Activated effector memory CD4-positive, alpha-beta T cell treated with anti-CD3 and anti-CD28 coated beads, Interleukin-2, amount 50 U/mL, for 16 hours (primary cell): ENCODE measurements at regions not wholly inside any gene's neighbourhood (a gene's known extent, or its start where the extent isn't known, plus 50 kb on each side); places are given as distances from the start of the nearest gene placed in this dataset.

ENCODE experiments used
- DNase-seq: peaks from one replicate; pipeline ENCODE4 v3.0.0-alpha.2; 2020

GRCh38 chr10:8726779-8727084, 672.2 kb downstream of the GATA3 start:
- DNase-seq: no peak

GRCh38 chr10:8731121-8732095, 676.9 kb downstream of the GATA3 start:
- DNase-seq: no peak

GRCh38 chr10:8738987-8739386, 684.5 kb downstream of the GATA3 start:
- no peak for DNase-seq

GRCh38 chr10:8752146-8752843, 697.8 kb downstream of the GATA3 start:
- DNase-seq: no peak

GRCh38 chr10:8758029-8758428, 703.5 kb downstream of the GATA3 start:
- DNase-seq: no peak

- no peak for DNase-seq
These were observed 712.4 kb downstream of the GATA3 start for GRCh38 chr10:8766899-8767298.

GRCh38 chr10:8767591-8767990, 713.1 kb downstream of the GATA3 start:
- DNase-seq: no peak

DNA sequence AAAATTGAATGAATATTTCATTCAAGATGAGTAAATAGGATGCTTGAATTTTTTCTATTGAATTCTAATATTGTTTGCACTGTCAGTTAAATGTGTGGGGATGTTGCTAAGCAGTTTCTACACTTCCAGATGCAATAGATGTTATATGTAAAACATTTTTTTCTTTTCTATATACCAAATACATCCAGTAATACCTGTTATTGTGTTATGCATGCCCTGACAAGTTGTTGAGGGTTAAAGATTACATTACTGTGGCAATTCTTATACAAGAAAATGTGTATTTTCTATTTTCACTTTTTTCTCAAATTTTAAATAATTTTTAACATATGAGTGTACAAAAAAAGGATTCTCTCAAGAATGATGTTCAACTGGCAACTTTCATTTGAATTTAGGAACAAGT, 713.9 kb downstream of the GATA3 start:
- no peak for DNase-seq

DNA sequence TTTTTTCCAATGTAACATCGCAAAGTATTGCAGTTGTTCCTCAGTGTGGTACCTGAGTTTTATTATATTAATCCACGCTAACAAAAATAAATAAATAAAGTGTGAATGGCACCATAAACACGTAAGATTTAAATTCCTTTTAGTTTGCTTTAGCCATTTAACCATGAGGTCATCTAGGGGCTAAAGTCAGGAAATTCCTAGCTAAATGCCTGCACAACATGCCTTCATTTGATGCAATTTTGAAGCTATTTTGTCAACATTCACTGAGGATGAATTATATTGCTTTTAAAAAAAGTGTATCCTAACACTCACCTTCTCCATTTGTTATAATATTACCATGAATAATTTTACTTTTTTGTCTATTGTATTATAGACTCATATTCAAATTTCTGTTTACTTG, 714.4 kb downstream of the GATA3 start:
- no peak for DNase-seq

- no peak for DNase-seq
These were observed 722.6 kb downstream of the GATA3 start for GRCh38 chr10:8776926-8777622.

GRCh38 chr10:8778713-8779112, 724.2 kb downstream of the GATA3 start:
- no peak for DNase-seq

DNA sequence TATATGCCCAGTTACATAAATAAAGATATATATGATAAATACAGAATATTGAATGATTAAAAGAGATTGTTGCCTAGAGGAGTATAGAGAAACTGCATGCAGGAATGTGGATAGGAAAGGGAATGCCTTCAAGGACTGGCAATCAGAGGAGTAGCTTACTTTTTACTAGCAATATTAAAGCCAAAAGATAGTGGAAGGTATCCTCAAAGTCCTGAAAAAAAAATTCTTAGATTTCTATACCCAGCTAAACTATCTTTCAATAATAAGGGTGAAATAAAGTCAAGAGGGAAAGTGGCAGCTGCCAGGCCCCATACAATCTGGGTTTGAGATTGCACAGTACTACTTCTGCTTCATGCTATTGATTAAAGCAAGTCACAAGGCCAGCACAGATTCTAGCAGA, 733.2 kb downstream of the GATA3 start:
- DNase-seq: no peak

DNA sequence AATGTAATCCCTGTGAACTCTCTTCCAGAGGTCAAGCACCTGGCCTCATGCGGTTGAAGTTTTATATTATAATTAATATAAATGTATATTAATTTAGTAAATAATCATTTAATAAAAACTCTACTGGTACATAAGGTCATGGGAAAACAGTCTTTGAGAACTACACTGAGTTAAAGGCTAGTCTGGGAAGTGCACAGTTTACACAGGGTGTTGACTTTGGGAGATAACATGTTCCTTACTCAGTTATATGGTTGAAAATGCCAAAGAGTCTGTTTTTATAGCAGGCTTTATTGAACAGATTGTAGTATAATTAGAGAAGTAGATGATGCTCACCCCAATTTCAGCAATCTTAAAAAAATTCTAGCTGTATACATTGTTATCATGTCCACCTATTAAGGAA, 735.9 kb downstream of the GATA3 start:
- no peak for DNase-seq

- no peak for DNase-seq
These were observed 740.4 kb downstream of the GATA3 start for GRCh38 chr10:8794860-8795259.

DNA sequence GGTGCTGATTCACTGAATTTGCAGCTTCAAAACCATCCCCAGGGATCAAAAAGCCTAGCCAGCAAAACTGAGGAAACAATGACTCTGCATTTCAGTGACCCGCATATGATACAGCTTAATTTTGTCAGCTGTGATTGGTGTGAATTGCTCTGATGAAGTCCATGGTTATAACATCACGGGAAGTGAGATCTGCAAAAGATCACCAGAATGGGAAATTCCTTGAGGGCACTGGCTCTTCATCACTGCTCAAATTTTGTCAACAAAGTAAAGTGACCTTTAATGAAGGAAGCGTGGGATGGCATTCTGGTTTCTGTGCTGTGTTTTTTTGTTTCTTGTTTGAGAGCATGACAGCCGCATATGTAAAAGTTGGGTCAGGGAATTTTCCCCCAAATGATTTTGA, 745.9 kb downstream of the GATA3 start:
- no peak for DNase-seq

- DNase-seq: no peak
These were observed 749.5 kb downstream of the GATA3 start for GRCh38 chr10:8803992-8804391.

DNA sequence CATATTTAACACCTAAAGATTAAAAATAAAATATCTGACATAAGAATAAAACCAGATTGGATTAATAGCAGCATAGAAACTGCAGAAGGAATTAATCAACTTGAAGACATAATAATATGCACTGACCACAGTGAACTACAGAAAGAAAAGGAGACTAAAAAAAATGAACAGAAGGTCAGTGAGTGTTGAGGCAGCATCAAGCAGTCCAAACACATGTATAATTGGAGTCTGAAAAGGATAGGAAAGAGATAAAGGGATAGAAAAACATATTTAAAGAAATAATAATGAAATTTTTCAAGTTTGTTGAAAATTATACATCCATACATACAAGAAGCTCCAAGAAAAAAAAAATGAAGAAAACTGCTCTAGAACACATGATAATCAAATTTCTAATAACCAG, 756.2 kb downstream of the GATA3 start:
- DNase-seq: no peak

- DNase-seq: no peak
These were observed 756.7 kb downstream of the GATA3 start for GRCh38 chr10:8811201-8811600.

DNA sequence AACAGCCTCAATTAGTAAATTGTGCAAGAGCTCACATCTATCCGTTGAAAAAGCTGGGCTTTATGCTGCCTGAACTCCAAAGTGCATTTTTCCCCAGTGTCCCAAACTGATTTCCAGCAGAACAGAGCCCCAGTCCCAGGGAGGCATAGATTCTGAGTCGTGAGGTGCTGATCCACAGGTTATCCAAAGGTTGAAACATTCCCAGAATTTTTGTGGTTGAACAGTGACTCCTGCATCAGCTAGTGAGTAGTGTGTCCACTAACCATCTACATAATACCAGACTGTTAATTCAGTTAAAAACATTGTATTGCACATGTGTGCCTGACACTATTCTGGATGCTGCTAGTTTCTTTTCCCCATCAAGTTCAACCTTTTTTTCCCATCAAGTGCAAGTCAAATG, 761.5 kb downstream of the GATA3 start:
- DNase-seq: no peak

DNA sequence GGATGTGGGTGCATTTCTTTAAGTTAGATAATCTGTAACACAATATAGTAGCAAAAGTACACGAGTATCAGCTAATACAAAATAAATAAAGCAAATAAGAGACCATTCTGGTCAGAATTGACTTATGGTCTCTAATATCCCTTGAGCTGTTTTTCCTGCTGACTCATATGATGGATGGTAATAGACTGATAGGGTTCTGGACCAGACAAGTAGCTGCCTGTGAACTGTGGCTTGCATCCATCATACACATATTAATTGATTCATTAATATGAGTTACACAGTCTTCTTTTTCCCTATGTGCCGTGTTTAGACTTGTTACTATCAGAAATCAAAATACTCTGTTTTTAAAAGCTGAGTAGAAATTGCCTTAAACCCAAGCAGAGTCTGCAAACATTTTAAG, 762.8 kb downstream of the GATA3 start:
- no peak for DNase-seq

- DNase-seq: no peak
These were observed 771.1 kb downstream of the GATA3 start for GRCh38 chr10:8825611-8826010.

DNA sequence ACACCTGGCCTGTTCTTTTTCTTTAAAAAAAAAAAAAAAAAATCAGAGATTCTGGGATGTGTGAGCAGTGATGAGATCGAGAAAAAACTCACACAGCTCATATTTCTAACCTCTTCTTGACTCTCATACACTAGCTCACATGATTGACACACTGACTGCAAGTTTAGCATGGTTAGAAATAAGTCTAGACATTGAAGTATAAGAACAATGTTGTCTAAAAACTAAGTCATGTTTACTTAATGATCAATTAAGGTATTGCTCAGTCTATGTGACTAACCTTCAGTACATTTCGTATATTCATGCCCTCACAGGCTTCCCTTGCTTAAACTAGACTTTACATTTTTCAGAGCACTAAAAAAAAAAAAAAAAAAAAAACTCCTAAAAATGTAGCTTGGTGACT, 775.1 kb downstream of the GATA3 start:
- DNase-seq: no peak

DNA sequence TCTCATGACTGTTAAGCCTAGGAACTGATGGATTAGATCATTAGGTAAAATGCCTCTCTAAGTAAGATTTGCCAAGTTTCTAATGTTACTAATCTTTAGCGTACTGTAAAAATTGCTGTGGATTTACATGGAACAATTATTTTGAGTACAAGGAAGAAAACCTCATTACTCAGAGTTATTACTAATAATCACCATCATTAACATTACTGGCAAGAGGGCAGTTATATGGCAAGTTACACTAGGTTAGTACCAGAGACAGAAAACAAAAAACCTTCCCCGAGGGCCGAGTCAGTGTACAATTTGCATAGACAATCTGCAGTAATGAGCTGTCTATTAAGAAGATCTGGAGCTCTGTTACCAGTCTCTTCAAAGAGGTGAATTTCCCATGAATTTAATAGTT, 775.6 kb downstream of the GATA3 start:
- DNase-seq: no peak

DNA sequence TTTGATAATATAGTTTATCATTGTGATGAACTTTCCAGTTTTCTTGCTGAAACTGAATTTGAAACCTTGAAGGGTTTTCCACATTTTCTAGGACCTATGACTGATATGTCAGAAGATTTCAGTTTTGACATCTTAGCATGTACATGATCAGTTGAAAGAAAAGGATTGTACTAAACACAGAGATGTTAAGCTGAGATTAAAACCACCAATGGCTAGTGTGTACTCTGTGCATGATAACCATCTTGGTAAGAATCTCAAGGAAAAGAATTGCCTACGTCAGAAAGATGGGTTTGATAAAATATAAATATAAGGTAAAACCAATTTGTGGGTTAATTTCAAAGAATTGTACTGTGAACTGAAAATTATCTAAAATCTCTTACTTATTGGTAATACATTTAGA, 776.4 kb downstream of the GATA3 start:
- DNase-seq: no peak
